Immature natural killer cell (primary cell): ENCODE measurements at regions not wholly inside any gene's neighbourhood (a gene's known extent, or its start where the extent isn't known, plus 50 kb on each side); places are given as distances from the start of the nearest gene placed in this dataset.
"Not testable (repeated sequence)": the region's sequence is repeated elsewhere in the genome, so short reads cannot be mapped to it uniquely, and the experiment has no call there.

Experiments used
- DNase-seq, 3 donors: peaks; one replicate each; pipeline ENCODE4 v3.0.0; 2022; ENCODE audit warnings: mixed read lengths in 1 of 3
- H3K27ac Mint-ChIP-seq, 6 donors: one replicate each; pipeline ENCODE4 v1.8.0; 2020; ENCODE audit warnings: mixed read lengths in 6 of 6, mild to moderate bottlenecking in 5 of 6, inconsistent platforms in 4 of 6, moderate library complexity in 3 of 6
- H3K27me3 Mint-ChIP-seq, 3 donors: one replicate each; pipeline ENCODE4 v1.8.0; 2020 to 2021; ENCODE audit warnings: low read depth in 3 of 3, mild to moderate bottlenecking in 3 of 3, mixed read lengths in 3 of 3, moderate library complexity in 3 of 3, inconsistent platforms in 1 of 3
- H3K36me3 Mint-ChIP-seq, 3 donors: one replicate each; pipeline ENCODE4 v1.8.0; 2020; ENCODE audit warnings: mixed read lengths in 3 of 3, inconsistent platforms in 2 of 3, mild to moderate bottlenecking in 2 of 3
- H3K4me1 Mint-ChIP-seq, 2 donors: one replicate each; pipeline ENCODE4 v1.8.0; 2020; ENCODE audit warnings: inconsistent platforms in 2 of 2, mild to moderate bottlenecking in 2 of 2, mixed read lengths in 2 of 2, moderate library complexity in 1 of 2
- H3K4me3 Mint-ChIP-seq, 5 donors: one replicate each; pipeline ENCODE4 v1.8.0; 2020; ENCODE audit warnings: mild to moderate bottlenecking in 5 of 5, mixed read lengths in 5 of 5, inconsistent platforms in 3 of 5, moderate library complexity in 3 of 5
- H3K9me3 Mint-ChIP-seq, 6 donors: one replicate each; pipeline ENCODE4 v1.8.0; 2020; ENCODE audit warnings: mild to moderate bottlenecking in 6 of 6, mixed read lengths in 6 of 6, inconsistent platforms in 4 of 6, moderate library complexity in 3 of 6

DNA sequence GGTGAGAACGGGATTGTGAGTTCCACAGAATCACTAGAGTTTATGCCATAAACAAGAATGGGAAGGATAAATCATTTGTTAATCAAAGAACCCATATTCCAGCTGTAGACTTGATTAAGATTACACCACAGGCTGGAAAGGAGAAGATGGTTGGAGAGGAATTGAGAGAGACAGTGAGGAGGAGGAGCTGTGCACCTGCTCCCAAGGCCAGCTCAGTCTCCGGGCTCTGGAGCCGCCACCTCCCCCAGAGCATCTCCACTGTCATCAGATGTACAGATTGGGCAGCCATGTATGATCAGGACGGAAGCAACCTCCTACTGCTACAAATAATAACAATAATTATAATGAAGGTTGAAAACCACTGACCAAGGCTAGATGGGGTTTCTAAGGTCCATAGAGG, 170.0 kb downstream of the MINAR1 start:
- H3K27ac Mint-ChIP-seq, result no peak overlapping the region
- peaks cover 0 to 2% (median 0%) of the 10 kb centered on the region in 6 donors for H3K9me3 Mint-ChIP-seq
- no peaks in the 10 kb centered on the region for H3K36me3 Mint-ChIP-seq
- no peaks in the 10 kb centered on the region for H3K4me1 Mint-ChIP-seq
- H3K27me3 Mint-ChIP-seq, result peaks cover 9 to 19% (median 12%) of the 10 kb centered on the region in 3 donors
- no peak overlapping the region for H3K4me3 Mint-ChIP-seq
- no peak for DNase-seq

DNA sequence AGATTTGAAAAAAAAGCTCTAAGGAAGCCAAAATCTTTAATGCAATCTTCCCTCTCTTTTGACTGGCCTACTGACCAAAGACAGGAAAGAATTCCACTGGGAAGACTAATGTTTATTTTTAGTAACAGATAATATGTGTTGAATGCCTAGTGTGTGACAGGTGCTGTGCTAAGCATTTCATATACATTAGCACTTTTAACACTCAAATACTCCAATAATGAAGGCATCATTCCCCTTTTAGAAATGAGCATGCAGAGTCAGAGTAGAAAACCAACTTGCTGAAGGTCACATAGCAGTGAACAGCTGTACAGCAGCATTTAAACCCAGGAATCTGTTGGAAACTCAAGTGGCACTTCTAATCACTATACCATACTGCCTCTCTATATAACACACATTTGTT, 170.6 kb downstream of the MINAR1 start:
- Mint-ChIP-seq H3K36me3 (no peaks in the 10 kb centered on the region), H3K27me3 (peaks cover 8 to 21% (median 10%) of the 10 kb centered on the region in 3 donors), H3K4me1 (no peaks in the 10 kb centered on the region), H3K27ac (no peak overlapping the region), H3K4me3 (no peak overlapping the region), H3K9me3 (peaks cover 0 to 1% (median 0%) of the 10 kb centered on the region in 6 donors)
- no peak for DNase-seq

DNA sequence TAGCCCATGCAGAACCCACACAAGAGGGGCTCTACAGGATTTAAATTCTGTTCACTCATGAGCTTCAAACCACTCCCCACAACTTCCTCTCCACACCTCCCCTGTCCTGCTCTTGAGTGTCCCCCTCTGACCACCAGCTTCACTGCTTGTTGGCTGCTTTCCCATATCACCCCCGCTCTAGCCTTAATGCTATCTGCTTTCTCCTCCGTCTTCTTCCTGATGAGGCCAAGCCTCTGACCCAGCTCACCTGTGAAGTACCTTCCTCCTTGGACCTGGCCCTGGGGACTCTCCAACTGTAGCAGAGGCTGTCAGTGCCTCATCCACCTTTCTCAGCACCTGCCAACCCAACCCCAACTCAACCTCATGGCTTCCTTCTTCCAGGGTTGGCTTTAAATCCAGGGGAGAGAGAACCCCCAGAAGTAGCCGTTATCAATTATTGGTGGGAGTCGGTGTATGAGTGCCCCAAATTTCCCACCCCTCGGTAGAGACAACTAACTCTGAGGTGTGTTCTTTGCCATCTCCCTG, 174.8 kb downstream of the MINAR1 start:
- peaks cover 0 to 2% (median 0%) of the 10 kb centered on the region in 6 donors for H3K9me3 Mint-ChIP-seq
- H3K36me3 Mint-ChIP-seq, result no peaks in the 10 kb centered on the region
- H3K27me3 Mint-ChIP-seq, result peaks cover 0 to 15% (median 6%) of the 10 kb centered on the region in 3 donors
- no peak overlapping the region for H3K27ac Mint-ChIP-seq
- H3K4me3 Mint-ChIP-seq, result no peak overlapping the region
- no peak for DNase-seq
- no peaks in the 10 kb centered on the region for H3K4me1 Mint-ChIP-seq

DNA sequence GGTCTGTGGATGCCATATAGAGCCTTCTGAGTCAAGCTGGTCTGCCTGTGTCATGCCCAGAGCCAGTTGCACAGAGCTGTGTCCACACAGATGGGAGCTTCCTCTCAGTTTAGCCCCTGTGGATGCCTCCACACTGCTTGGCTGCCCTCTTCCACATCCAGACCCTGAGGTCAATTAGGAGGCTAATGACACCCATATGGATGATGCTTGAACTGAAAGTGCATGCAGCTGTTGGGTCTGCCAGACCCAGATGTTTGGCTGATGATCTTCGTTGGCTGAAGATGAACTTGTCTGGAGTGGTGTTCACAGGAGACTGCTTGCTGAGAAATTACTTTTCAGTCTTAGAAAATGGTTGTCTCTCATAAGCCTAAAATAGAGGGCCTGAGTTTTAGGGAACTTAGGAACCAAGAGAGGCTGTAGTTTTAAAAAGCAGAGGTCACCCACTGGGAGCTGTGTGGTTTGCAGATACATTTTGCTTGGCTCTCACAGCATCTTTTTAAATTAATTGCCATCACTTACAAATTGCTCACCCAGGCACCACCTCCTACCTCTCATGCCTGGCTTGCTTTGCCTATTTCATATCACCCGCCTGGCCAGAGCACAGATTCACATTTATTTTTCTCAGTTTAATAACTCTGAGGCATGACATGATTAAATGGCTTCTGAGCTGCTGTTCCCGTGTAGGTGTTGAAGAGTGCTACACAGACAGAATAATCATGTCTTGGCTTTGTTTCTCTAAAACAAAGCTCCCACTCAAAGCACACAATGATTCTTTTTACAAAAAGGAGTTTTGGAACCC, 176.1 kb downstream of the MINAR1 start:
- no peak overlapping the region for H3K27ac Mint-ChIP-seq
- DNase-seq, result no peak
- H3K4me3 Mint-ChIP-seq, result no peak overlapping the region
- peaks cover 0 to 2% (median 0%) of the 10 kb centered on the region in 6 donors for H3K9me3 Mint-ChIP-seq
- H3K4me1 Mint-ChIP-seq, result no peaks in the 10 kb centered on the region
- H3K27me3 Mint-ChIP-seq, result peaks cover 0 to 11% (median 6%) of the 10 kb centered on the region in 3 donors
- no peaks in the 10 kb centered on the region for H3K36me3 Mint-ChIP-seq

DNA sequence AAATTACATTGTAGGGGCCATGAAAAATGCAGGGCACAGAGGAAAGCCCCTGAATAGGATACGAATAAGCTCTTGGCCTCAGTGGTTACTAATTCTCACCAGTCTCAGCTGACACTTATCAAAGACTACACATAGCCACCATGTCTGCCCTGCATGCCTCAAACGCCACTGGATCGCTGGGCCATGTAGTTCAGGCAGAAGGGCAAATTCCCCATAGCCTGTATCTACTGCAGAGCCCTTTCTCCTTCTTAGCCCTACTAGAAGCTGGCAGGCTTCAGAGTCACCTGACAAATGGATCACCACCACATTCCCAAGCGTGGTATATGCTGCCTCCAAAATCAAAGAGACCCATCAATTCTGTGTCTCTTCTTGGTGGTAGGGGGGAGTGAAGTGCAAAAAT, 177.4 kb downstream of the MINAR1 start:
- H3K9me3 Mint-ChIP-seq, result peaks cover 0 to 2% (median 0%) of the 10 kb centered on the region in 6 donors
- no peak overlapping the region for H3K27ac Mint-ChIP-seq
- H3K27me3 Mint-ChIP-seq, result peaks cover 0 to 10% (median 6%) of the 10 kb centered on the region in 3 donors

DNA sequence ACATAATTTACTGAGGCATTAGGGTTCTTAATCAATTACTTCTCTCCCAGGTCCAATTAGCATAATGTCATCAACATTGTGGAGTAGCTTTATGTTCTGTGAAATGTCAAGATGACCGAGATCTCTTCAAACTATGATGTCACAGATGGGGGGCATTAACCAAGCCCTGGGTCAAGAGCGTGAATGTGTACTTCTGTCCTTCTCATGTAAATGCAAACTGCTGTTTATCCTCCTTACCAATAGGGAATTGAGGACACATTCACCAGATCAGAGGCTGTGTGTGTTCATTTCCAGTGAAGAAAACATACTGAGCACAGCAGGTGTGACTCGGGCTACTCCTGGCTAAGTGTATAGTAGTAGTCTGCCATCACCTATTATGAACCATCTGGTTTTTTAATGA, 177.9 kb downstream of the MINAR1 start:
- Mint-ChIP-seq H3K36me3 (no peaks in the 10 kb centered on the region), H3K9me3 (peaks cover 0 to 2% (median 0%) of the 10 kb centered on the region in 6 donors), H3K27ac (no peak overlapping the region), H3K27me3 (peaks cover 0 to 6% (median 2%) of the 10 kb centered on the region in 3 donors), H3K4me1 (no peaks in the 10 kb centered on the region), H3K4me3 (no peak overlapping the region)
- no peak for DNase-seq

More for the DNA sequence above, 177.4 kb downstream of the MINAR1 start:
- no peak for DNase-seq
- H3K4me1 Mint-ChIP-seq, result no peaks in the 10 kb centered on the region
- no peaks in the 10 kb centered on the region for H3K36me3 Mint-ChIP-seq
- no peak overlapping the region for H3K4me3 Mint-ChIP-seq

DNA sequence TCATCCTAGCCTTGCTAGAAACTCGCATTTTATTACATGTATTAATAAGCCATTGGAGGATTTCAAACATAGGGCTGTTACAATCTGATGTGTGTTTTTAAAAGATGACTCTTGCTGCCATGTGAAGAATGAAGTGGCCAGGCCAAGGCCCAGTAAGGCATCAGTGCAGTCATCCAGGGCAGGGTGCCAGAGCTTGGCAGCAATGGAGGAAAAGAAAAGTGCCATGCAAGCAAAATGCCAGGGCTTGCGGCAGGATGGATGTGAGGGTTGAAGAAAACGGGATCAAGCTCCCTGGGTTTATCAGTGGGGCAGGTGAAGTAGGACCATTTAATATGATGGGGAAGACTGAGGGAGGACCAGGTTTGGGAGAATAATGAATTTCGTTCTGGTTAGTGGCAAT, 183.6 kb downstream of the MINAR1 start:
- no peak for DNase-seq
- no peaks in the 10 kb centered on the region for H3K4me1 Mint-ChIP-seq
- H3K4me3 Mint-ChIP-seq, result no peak overlapping the region
- peaks cover 0 to 2% (median 0%) of the 10 kb centered on the region in 3 donors for H3K27me3 Mint-ChIP-seq
- H3K9me3 Mint-ChIP-seq, result no peaks in the 10 kb centered on the region
- H3K36me3 Mint-ChIP-seq, result no peaks in the 10 kb centered on the region
- no peak overlapping the region for H3K27ac Mint-ChIP-seq

DNA sequence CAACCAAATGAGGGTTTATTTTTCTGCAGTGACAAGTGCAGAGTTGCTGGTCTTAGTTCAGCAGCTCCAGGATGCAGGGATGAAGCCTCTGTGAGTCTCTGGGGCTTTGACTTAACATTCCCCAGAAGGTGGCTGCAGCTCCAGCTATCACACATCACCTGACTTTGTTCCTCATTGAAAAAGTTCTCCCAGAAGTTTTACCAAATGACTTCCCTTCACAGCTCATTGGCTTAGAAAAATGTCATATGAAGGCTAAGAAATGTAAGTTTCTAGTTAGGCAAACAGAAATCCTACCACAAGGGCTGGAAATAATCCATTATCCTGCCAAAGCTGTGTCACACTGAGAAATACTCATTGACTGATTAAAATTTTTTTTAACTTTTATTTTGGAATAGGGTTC, 184.9 kb downstream of the MINAR1 start:
- H3K27me3 Mint-ChIP-seq, result peaks cover 0 to 2% (median 0%) of the 10 kb centered on the region in 3 donors
- H3K9me3 Mint-ChIP-seq, result no peaks in the 10 kb centered on the region
- H3K27ac Mint-ChIP-seq, result no peak overlapping the region
- DNase-seq, result no peak
- no peaks in the 10 kb centered on the region for H3K4me1 Mint-ChIP-seq
- H3K4me3 Mint-ChIP-seq, result no peak overlapping the region
- H3K36me3 Mint-ChIP-seq, result no peaks in the 10 kb centered on the region

DNA sequence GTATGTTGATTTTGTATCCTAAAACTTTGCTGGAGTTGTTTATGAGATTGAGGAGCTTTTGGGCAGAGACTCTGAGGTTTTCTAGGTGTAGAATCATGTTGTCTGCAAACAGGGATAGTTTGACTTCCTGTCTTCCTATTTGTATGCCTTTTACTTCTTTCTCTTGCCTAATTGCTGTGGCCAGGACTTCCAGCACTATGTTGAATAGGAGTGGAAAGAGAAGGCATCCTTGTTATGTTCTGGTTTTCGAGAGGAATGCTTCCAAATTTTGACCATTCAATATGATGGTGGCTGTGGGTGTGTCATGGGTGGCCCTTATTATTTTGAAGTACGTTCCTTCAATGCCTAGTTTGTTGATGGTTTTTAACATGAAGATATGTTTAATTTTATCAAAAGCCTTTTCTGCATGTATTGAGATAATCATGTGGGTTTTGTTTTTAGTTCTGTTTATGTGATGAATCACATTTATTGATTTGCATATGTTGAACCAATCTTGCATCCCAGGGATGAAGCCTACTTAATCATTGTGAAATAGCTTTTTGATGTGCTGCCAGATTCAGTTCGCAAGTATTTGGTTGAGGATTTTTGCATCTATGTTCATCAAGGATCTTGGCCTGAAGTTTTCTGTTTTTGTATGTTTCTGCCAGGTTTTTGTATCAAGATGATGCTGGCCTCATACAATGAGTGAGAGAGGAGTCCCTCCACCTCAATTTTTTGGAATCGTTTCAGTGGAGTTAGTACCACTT, 188.1 kb downstream of the MINAR1 start:
- H3K27ac Mint-ChIP-seq, result no peak overlapping the region
- H3K4me3 Mint-ChIP-seq, result no peak overlapping the region
- no peaks in the 10 kb centered on the region for H3K9me3 Mint-ChIP-seq
- no peaks in the 10 kb centered on the region for H3K36me3 Mint-ChIP-seq
- no peaks in the 10 kb centered on the region for H3K4me1 Mint-ChIP-seq
- DNase-seq, result no peak
- H3K27me3 Mint-ChIP-seq, result peaks cover 0 to 6% (median 3%) of the 10 kb centered on the region in 3 donors

DNA sequence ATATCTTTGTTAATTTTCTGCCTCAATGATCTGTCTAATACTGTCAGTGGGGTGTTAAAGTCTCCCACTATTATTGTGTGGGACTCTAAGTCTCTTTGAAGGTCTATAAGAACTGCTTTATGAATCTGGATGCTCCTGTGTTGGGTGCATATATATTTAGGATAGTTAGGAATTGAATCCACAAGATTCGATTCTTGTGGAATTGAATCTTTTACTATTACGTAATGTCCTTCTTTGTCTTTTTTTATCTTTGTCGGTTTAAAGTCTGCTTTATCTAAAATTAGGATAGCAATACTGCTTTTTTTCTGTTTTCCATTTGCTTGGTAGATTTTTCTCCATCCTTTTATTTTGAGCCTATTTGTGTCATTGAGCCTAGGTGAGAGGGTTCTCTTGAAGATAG, 189.7 kb downstream of the MINAR1 start:
- not testable (repeated sequence) for H3K4me3 Mint-ChIP-seq, H3K36me3 Mint-ChIP-seq, H3K9me3 Mint-ChIP-seq, DNase-seq, H3K4me1 Mint-ChIP-seq, H3K27ac Mint-ChIP-seq, H3K27me3 Mint-ChIP-seq

DNA sequence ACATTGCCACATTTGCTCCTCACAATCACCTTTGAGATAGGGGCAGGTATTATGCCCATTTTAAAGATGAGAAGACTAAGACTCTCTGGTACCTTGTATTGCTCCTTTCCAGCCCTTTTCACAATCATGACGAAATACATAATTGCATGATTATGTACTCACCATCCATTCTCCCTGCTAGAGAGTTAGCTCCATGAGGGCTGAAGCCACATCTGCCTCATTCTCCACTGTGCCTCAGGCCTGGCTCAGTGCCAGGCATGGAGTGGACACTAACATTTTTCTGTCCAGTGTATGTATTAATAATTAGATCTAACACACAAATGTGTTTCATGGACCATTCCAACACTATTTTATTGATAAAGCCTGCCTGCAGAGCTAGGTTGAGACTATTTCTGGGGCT, 191.4 kb downstream of the MINAR1 start:
- H3K4me1 Mint-ChIP-seq, result no peaks in the 10 kb centered on the region
- no peaks in the 10 kb centered on the region for H3K36me3 Mint-ChIP-seq
- no peak overlapping the region for H3K27ac Mint-ChIP-seq
- no peak for DNase-seq
- peaks cover 0 to 8% (median 5%) of the 10 kb centered on the region in 3 donors for H3K27me3 Mint-ChIP-seq
- H3K4me3 Mint-ChIP-seq, result no peak overlapping the region
- peaks cover 0 to 5% (median 0%) of the 10 kb centered on the region in 6 donors for H3K9me3 Mint-ChIP-seq

DNA sequence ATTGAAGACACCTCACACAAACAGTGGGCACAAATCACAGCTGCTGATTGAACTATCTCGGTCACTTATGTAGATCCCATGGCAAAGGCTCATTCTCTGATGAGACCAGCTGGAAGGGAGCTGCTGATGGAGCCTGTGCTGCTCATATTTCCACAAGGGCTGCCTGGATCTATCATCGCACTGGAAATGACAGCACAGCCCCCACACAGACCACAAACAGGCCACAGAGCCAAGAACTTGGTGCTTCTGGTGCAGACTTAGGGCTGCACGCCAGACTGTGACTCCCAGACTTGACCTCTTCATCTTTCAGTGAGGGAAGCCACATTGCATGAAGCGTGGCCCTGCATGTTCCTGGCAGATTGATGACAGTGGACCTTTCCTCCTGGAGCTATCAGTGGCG, 197.6 kb downstream of the MINAR1 start:
- Mint-ChIP-seq H3K27me3 (peaks cover 3 to 16% (median 4%) of the 10 kb centered on the region in 3 donors), H3K4me3 (no peak overlapping the region), H3K9me3 (peaks cover 0 to 13% (median 5%) of the 10 kb centered on the region in 6 donors), H3K27ac (no peak overlapping the region), H3K4me1 (no peaks in the 10 kb centered on the region), H3K36me3 (peaks cover 0 to 5% (median 0%) of the 10 kb centered on the region in 3 donors)
- no peak for DNase-seq

DNA sequence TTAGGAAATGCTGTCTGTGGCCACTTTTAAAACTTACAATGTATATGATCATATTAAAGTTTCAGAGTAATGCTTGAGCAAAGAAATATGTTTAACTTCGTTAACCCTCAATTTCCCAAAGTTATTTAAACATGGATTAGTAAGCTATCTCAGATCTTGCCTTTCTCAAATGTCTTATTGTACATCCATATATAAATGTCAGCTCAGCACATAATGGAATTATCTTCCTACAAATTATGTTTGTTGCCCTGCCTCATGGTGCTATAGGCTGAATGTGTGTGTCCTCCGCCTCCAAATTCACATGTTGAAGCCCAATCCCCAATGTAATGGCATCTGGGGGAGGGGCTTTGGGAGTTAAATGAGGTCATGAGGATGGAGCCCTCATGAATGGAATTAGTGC, 200.3 kb downstream of the MINAR1 start:
- DNase-seq, result no peak
- no peak overlapping the region for H3K4me3 Mint-ChIP-seq
- H3K36me3 Mint-ChIP-seq, result peaks cover 0 to 5% (median 0%) of the 10 kb centered on the region in 3 donors
- H3K4me1 Mint-ChIP-seq, result no peaks in the 10 kb centered on the region
- H3K9me3 Mint-ChIP-seq, result peaks cover 0 to 11% (median 5%) of the 10 kb centered on the region in 6 donors
- peaks cover 2 to 16% (median 12%) of the 10 kb centered on the region in 3 donors for H3K27me3 Mint-ChIP-seq
- no peak overlapping the region for H3K27ac Mint-ChIP-seq

DNA sequence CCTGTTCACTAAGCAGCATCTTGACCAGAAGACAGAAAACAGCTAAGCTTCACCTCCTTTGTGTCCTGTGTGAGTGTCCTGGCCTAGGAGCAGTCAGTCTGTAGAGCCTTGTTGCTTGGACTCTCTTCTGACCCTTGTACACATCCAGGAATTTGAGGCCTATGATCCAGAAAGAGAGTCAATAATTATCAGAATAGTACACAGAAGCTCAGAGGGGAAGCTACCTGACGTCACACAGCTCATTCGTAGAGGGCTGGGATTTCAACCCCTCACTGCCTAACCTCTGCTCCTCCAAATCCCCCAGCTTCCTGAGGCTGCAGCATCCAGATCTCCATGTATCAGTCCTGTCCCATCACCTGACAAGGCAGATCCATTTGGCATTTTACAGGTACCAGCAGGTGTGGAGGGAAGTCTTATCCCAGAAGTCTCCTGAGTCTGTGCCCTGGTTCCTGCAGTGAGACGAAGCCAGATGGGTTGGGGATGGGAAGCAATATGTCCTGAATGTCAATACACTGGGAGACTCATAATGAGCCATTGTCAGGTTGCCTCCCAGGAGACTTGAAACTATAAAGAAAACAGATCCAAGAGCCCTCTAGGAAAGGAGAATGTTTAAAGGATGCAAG, 203.1 kb downstream of the MINAR1 start:
- no peak overlapping the region for H3K4me3 Mint-ChIP-seq
- peaks cover 0 to 14% (median 12%) of the 10 kb centered on the region in 3 donors for H3K27me3 Mint-ChIP-seq
- DNase-seq, result no peak
- H3K4me1 Mint-ChIP-seq, result no peaks in the 10 kb centered on the region
- peaks cover 0 to 8% (median 5%) of the 10 kb centered on the region in 6 donors for H3K9me3 Mint-ChIP-seq
- H3K27ac Mint-ChIP-seq, result no peak overlapping the region
- H3K36me3 Mint-ChIP-seq, result peaks cover 0 to 5% (median 0%) of the 10 kb centered on the region in 3 donors
